Putamen (tissue), 1 donor: ENCODE measurements at regions not wholly inside any gene's neighbourhood (a gene's known extent, or its start where the extent isn't known, plus 50 kb on each side); places are given as distances from the start of the nearest gene placed in this dataset.

ENCODE experiments used
- DNase-seq: peaks from one replicate; pipeline ENCODE4 v3.0.0-alpha.2; 2016; ENCODE audit warnings: low spot score

- no peak for DNase-seq
Measured at GRCh38 chr5:96283589-96283988, 149.5 kb downstream of the PCSK1 start.

GRCh38 chr5:96282020-96282419 is 151.0 kb downstream of the PCSK1 start:
- DNase-seq, result no peak

- no peak for DNase-seq
Measured at GRCh38 chr5:96280946-96281393, 152.1 kb downstream of the PCSK1 start.

DNA sequence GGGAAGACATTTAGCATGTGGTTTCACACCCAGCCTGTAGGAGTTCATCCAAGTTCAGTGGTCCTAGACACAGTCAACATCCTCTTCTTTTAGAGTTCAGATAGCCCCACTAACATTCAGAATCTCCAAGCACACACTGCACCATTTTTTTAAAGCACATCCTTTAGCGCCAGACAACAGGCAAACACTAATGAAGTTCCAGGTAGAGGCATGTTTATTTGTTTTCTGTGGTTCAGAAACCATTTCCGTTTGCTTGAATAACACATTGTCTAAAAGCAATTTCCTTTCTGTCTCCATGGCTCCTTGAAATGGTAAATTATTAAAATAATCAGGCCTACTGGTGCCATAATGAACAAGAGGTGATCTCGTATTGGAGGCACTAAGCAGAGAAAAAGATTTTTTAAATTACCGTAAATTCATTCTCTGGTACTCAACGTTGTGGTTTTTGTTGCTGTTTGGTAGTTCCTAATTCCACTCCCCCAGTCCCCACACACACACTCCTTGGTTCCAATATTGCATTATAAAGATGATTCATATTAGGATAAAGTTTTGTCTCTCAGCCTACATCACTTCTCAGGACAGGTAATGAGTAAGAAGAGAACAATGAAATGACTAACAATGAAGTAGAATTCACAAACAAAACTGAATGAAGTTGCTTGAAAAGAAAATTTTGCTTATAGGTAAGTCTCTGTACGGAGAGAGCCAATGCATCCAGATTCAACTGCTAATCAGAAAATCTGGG is 153.1 kb downstream of the PCSK1 start:
- DNase-seq, result no peak

GRCh38 chr5:96278981-96279380 is 154.1 kb downstream of the PCSK1 start:
- no peak for DNase-seq

DNA sequence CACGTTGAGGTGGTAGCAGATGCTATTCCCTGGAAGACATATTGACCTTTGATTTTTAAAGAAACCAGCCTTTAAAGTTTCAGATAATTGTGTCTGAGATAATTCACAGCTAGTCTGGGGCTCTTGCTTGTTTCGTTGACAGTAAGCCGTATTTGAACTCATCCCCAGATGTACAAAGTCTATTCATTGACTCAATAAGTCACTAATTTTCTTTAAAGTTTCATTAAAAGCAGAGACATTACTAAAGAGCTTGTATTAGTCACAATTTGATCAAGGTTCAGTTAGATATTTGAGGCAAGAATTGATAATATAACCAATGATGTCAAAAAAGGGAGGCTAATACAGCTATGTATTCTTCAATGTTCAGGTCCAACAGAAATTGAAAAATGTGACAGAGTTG is 158.0 kb downstream of the PCSK1 start:
- DNase-seq, result no peak

- no peak for DNase-seq
Measured at GRCh38 chr5:96265487-96265886, 167.6 kb downstream of the PCSK1 start.

DNA sequence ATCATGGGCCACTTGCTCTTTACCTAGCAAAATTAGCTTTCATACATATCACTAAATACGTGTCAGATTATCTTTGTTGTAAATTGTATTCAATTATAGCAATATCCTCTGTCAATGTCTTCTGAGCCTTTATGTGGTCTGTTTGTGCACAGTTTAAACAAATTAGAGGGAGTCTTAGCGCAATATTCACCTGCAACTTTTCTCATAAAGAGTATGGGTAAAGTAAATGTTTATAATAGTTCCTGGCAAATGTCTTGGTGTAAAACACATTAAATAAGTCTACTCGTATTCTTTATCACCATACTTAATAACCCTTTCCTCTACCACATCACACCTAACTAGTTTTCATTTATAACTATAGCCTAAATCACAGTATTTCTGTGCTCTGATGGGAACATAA is 169.0 kb downstream of the PCSK1 start:
- no peak for DNase-seq

DNA sequence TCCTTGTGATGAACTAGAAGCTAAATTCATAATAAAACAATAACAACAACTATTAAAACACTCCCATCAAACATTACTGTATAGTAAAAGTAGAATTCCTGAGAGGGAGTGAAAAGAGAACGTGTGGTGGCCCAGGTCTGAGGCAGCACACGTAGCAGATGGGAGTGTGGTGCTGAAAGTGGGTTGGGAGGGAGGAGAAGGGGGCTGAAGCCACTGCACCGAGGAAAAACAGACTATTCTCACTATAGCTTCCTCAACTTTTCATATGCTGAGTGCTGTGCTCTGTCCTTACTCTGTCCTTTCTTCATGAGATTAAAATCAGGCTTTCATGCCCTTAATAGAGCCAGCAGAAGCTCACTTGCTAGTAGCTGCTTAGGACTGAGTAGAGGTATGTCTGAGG is 170.9 kb downstream of the PCSK1 start:
- no peak for DNase-seq

GRCh38 chr5:96260009-96260408 is 173.0 kb downstream of the PCSK1 start:
- DNase-seq, result no peak

GRCh38 chr5:96259151-96259772 is 173.8 kb downstream of the PCSK1 start:
- peak; percentile 67 for DNase-seq

GRCh38 chr5:96258692-96259091 is 174.4 kb downstream of the PCSK1 start:
- no peak for DNase-seq

DNA sequence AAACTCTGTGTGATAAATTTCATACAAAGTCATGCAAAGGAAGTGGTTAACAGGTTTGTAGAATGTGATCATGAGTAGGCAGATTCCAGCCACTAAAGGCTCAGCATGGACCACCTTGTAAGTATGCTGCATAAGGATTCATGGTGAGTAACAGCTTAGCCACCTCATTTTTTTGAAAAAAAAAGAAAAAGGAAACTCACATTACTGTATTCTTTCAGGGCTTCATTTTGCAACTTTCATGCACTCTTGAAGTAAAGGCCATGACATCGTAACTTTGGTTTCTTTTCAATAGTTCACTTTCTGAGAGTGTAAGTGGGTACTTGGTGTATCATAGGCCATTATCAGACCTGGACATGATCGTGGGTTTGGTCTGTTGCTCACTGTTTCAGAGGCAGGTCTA is 175.1 kb downstream of the PCSK1 start:
- no peak for DNase-seq

- DNase-seq, result no peak
Measured at GRCh38 chr5:96256795-96257470, 176.1 kb downstream of the PCSK1 start.

GRCh38 chr5:96254980-96255691 is 177.9 kb downstream of the PCSK1 start:
- no peak for DNase-seq

GRCh38 chr5:96253140-96253539 is 179.9 kb downstream of the PCSK1 start:
- DNase-seq, result no peak

GRCh38 chr5:96252596-96252995 is 180.5 kb downstream of the PCSK1 start:
- DNase-seq, result peak; percentile 22

DNA sequence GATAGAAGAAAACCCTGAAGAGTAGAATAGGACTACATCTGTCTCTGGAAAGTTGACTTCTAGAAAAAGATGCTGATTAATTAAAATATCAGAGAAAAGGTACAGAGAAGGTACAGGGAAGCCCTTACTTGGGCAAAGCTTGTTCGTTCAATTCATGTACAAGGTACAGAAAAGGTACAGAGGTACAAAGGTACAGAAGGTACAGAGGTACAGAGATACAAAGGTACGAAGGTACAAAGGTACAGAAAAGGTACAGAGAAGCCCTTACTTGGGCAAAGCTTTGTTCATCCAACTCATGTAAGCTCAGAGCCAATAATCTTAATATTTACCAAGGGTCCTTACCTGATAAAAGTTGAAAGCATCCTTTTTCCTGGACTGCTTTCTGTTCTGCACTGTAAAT is 182.3 kb downstream of the PCSK1 start:
- DNase-seq, result no peak

DNA sequence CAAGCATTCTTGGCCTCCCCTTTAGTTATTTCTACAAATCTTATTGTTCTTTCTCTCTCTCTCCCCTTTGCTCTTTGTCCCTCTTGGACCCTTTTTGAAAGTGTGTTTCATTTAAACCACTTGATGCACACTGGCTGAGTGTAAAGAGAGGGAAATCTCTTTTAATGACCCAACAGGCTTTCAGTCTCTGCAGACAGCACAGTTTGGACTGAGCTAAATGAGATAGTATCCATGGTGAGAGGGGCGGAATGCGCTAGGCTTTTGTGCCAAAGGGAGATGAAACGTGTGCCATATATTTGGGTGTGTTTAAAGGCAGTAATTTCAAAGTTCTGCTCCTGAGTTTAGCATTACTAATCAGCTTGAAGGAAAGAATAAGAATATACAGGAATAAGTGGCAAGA is 184.9 kb downstream of the PCSK1 start:
- no peak for DNase-seq

DNA sequence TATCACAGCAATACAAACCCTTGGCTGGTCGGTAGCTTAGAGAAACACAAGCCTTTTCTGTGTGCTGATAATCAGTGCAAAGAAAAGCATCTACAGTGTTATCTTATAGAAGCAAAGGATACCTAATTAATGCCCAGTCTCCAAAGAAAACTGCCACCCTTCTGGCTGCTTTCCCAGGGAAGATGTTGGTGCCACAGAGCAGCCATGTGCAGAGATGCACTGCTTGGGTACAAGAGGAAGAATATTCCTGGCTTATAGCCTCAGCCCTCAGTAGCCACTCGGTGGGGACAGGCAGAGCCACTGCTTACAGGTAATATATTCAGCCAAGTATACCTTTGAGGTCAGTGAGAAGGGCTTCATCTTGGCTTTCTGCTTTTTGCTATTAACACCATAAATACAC is 185.3 kb downstream of the PCSK1 start:
- no peak for DNase-seq

- no peak for DNase-seq
Measured at GRCh38 chr5:96247097-96247701, 185.8 kb downstream of the PCSK1 start.
